Right atrium auricular region (tissue), 2 donors: ENCODE measurements at regions not wholly inside any gene's neighbourhood (a gene's known extent, or its start where the extent isn't known, plus 50 kb on each side); places are given as distances from the start of the nearest gene placed in this dataset.

Experiments
- DNase-seq: peaks from one replicate; pipeline ENCODE4 v3.0.0-alpha.2; 2019; ENCODE audit warnings: low spot score
- H3K27ac ChIP-seq, 2 donors: fragments of 200-600 bp; sonication (generic); 1 replicate in 1 of 2; 2 replicates in 1 of 2; pipeline ENCODE4 v1.5.1; 2016 to 2019
- H3K27me3 ChIP-seq, 2 donors: fragments of 200-600 bp; sonication (generic); one replicate each; pipeline versions ENCODE4 v1.5.1 to v1.6.0; 2017 to 2019
- H3K36me3 ChIP-seq: fragments of 200-600 bp; sonication (generic); one replicate; pipeline ENCODE4 v1.5.1; 2016
- H3K4me1 ChIP-seq, 2 donors: fragments of 200-600 bp; sonication (generic); one replicate each; pipeline versions ENCODE4 v1.5.1 to v1.6.0; 2017 to 2019
- H3K4me3 ChIP-seq, 2 donors: fragments of 200-600 bp; sonication (generic); 1 replicate in 1 of 2; 2 replicates in 1 of 2; pipeline ENCODE4 v1.5.1; 2017 to 2019; ENCODE audit warnings: mild to moderate bottlenecking in 1 of 2, moderate library complexity in 1 of 2
- H3K9me3 ChIP-seq, 2 donors: fragments of 200-600 bp; sonication (generic); one replicate each; pipeline ENCODE4 v1.5.1; 2019
- CTCF ChIP-seq, 2 donors: fragments of 200-600 bp; sonication (generic); IDR thresholded peaks; one replicate each; pipeline ENCODE4 v1.5.1; 2019; ENCODE audit warnings: antibody characterized with exemption in 2 of 2

- no peak for DNase-seq
- TF ChIP-seq CTCF (IDR thresholded peaks at IDR 0.05) = no peak
- no peak overlapping the region for H3K4me3 ChIP-seq
- H3K9me3 ChIP-seq = no peaks in the 10 kb centered on the region
- no peak overlapping the region for H3K27ac ChIP-seq
- no peaks in the 10 kb centered on the region for H3K27me3 ChIP-seq
- no peaks in the 10 kb centered on the region for H3K4me1 ChIP-seq
- no peaks in the 10 kb centered on the region for H3K36me3 ChIP-seq
Observed at GRCh38 chr22:22047266-22047665, 64.7 kb upstream of the TOP3B start.

- H3K36me3 ChIP-seq = no peaks in the 10 kb centered on the region
- TF ChIP-seq CTCF (IDR thresholded peaks at IDR 0.05) = no peak
- no peak overlapping the region for H3K27ac ChIP-seq
- no peaks in the 10 kb centered on the region for H3K27me3 ChIP-seq
- no peaks in the 10 kb centered on the region for H3K9me3 ChIP-seq
- H3K4me1 ChIP-seq = no peaks in the 10 kb centered on the region
- no peak for DNase-seq
- no peak overlapping the region for H3K4me3 ChIP-seq
Observed at GRCh38 chr22:22046370-22046769, 63.8 kb upstream of the TOP3B start.

- Histone ChIP-seq H3K27ac (no peak overlapping the region), H3K27me3 (no peaks in the 10 kb centered on the region), H3K9me3 (no peaks in the 10 kb centered on the region), H3K4me3 (no peak overlapping the region), H3K4me1 (no peaks in the 10 kb centered on the region), H3K36me3 (no peaks in the 10 kb centered on the region)
- no peak for TF ChIP-seq CTCF (IDR thresholded peaks at IDR 0.05)
- no peak for DNase-seq
Observed at GRCh38 chr22:22045571-22046335, 63.2 kb upstream of the TOP3B start.

- DNase-seq = no peak
- no peak overlapping the region for H3K27ac ChIP-seq
- no peak for TF ChIP-seq CTCF (IDR thresholded peaks at IDR 0.05)
- no peaks in the 10 kb centered on the region for H3K36me3 ChIP-seq
- no peaks in the 10 kb centered on the region for H3K4me1 ChIP-seq
- H3K27me3 ChIP-seq = no peaks in the 10 kb centered on the region
- H3K9me3 ChIP-seq = no peaks in the 10 kb centered on the region
- no peak overlapping the region for H3K4me3 ChIP-seq
Observed at GRCh38 chr22:22044153-22044552, 61.6 kb upstream of the TOP3B start.

GRCh38 chr22:22043296-22044078 lies 60.9 kb upstream of the TOP3B start:
- H3K4me3 ChIP-seq = no peak overlapping the region
- H3K27ac ChIP-seq = no peak overlapping the region
- no peak for DNase-seq
- no peaks in the 10 kb centered on the region for H3K4me1 ChIP-seq
- H3K9me3 ChIP-seq = no peaks in the 10 kb centered on the region
- H3K27me3 ChIP-seq = no peaks in the 10 kb centered on the region
- H3K36me3 ChIP-seq = no peaks in the 10 kb centered on the region
- no peak for TF ChIP-seq CTCF (IDR thresholded peaks at IDR 0.05)
